Caco-2 (cell line): ENCODE measurements at regions not wholly inside any gene's neighbourhood (a gene's known extent, or its start where the extent isn't known, plus 50 kb on each side); places are given as distances from the start of the nearest gene placed in this dataset.

ENCODE experiments used
- BruUV-seq: library from RNA; stranded (reverse); fragments of 400-500 nt; replicated peaks from 2 replicates; lab custom pipeline; 2021; lab: Mats Ljungman, UMichigan
- CTCF ChIA-PET: fragments of 300-600 bp; sonication (Branson Sonifier 250); formaldehyde crosslinking; loops from one replicate; lab custom pipeline; 2022; ENCODE audit warnings: antibody characterized with exemption; lab: Charles Lee
- POLR2A ChIA-PET: fragments of 300-600 bp; sonication (Branson Sonifier 250); formaldehyde crosslinking; loops from one replicate; lab custom pipeline; 2022; ENCODE audit warnings: antibody characterized with exemption; lab: Charles Lee
- DNase-seq, 2 experiments: peaks; one replicate each; pipeline versions ENCODE4 v3.0.0 to v3.0.0-alpha.2; 2020 to 2022
- H3K27me3 ChIP-seq: replicated peaks from 2 replicates; pipeline ENCODE4 v1.6.0; 2011; ENCODE audit warnings: low read length; ENCODE audit not compliant: control insufficient read depth, insufficient read depth
- H3K36me3 ChIP-seq: 2 replicates; pipeline ENCODE4 v1.5.1; 2011; ENCODE audit warnings: low read length; ENCODE audit not compliant: control insufficient read depth, insufficient read depth
- H3K4me1 ChIP-seq: fragments of 250-450 bp; sonication (Bioruptor Pico); 2 replicates; pipeline ENCODE4 v1.5.1; 2020; ENCODE audit warnings: mild to moderate bottlenecking
- H3K4me3 ChIP-seq: 2 replicates; pipeline ENCODE4 v1.5.1; 2011; ENCODE audit warnings: low read depth, mild to moderate bottlenecking, control low read depth, low read length
- H3K9me3 ChIP-seq: fragments of 250-450 bp; sonication (Bioruptor Pico); 2 replicates; pipeline ENCODE4 v1.5.1; 2020; ENCODE audit warnings: mild to moderate bottlenecking, moderate library complexity
- H3K27ac Mint-ChIP-seq: one replicate; pipeline ENCODE4 v1.8.0; 2022; ENCODE audit warnings: mixed read lengths; ENCODE audit not compliant: unreplicated experiment
- H3K27me3 Mint-ChIP-seq: one replicate; pipeline ENCODE4 v1.8.0; 2022; ENCODE audit warnings: mixed read lengths; ENCODE audit not compliant: insufficient read depth, unreplicated experiment
- H3K36me3 Mint-ChIP-seq: one replicate; pipeline ENCODE4 v1.8.0; 2022; ENCODE audit warnings: mild to moderate bottlenecking, mixed read lengths; ENCODE audit not compliant: insufficient read depth, unreplicated experiment
- H3K4me1 Mint-ChIP-seq: one replicate; pipeline ENCODE4 v1.8.0; 2022; ENCODE audit warnings: low read depth, mixed read lengths; ENCODE audit not compliant: unreplicated experiment
- H3K4me3 Mint-ChIP-seq: one replicate; pipeline ENCODE4 v1.8.0; 2022; ENCODE audit warnings: mild to moderate bottlenecking, moderate library complexity, mixed read lengths; ENCODE audit not compliant: unreplicated experiment
- H3K9me3 Mint-ChIP-seq: one replicate; pipeline ENCODE4 v1.8.0; 2022; ENCODE audit warnings: mixed read lengths; ENCODE audit not compliant: unreplicated experiment
- CTCF ChIP-seq, 2 experiments: fragments of 200-600 bp in 1 of 2; IDR thresholded peaks; 1 replicate in 1 of 2; 2 replicates in 1 of 2; pipeline versions ENCODE4 v1.5.1 to v1.8.0; 2011 to 2022; ENCODE audit warnings: antibody characterized with exemption in 1 of 2, control low read depth in 1 of 2, inconsistent platforms in 1 of 2, low read depth in 1 of 2, low read length in 1 of 2, mild to moderate bottlenecking in 1 of 2, moderate library complexity in 1 of 2; ENCODE audit not compliant: insufficient read depth in 1 of 2, severe bottlenecking in 1 of 2, unreplicated experiment in 1 of 2
- intact Hi-C: fragments of 100-400 bp; cut with micrococcal nuclease; formaldehyde crosslinking; loops from one replicate; pipeline ENCODE4 v1.10.0; 2022; ENCODE audit not compliant: unreplicated experiment

DNA sequence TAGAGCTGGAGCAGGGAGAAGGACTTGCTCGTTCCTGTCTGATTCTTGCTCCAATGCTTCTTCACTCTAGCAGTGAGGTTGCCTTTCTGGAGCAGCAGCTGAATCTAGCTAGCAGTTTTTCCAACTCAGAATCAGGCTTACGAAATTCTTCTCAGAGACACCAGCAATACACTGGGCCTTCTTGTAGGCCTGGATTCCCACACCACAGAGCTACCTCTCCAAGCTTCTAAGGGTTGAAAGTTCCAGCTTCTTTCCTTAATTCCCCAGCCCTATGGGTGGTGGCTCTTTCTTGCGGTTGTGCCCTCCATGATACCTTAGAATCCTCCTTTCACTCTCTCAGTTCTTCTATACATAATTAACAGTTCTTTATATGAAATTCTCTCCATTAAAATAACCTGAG is 586.6 kb downstream of the INHBA start:
- Histone ChIP-seq H3K36me3 (no peaks in the 10 kb centered on the region), H3K4me1 (no peaks in the 10 kb centered on the region), H3K4me3 (no peak overlapping the region), H3K27me3 (no peaks in the 10 kb centered on the region), H3K9me3 (no peaks in the 10 kb centered on the region)
- no peak for TF ChIP-seq CTCF (IDR thresholded peaks at IDR 0.05; ENCODE audit: insufficient read depth in 1 of 2, low read depth in 1 of 2, low read length in 1 of 2, severe bottlenecking in 1 of 2, unreplicated experiment in 1 of 2)
- Mint-ChIP-seq H3K4me3 (no peak overlapping the region), H3K27ac (no peak overlapping the region), H3K4me1 (peaks cover 10% of the 10 kb centered on the region), H3K9me3 (no peaks in the 10 kb centered on the region), H3K27me3 (no peaks in the 10 kb centered on the region), H3K36me3 (no peaks in the 10 kb centered on the region)
- CTCF ChIA-PET, result no interaction called here
- BruUV-seq, result no TSS peak
- no peak for DNase-seq
- intact Hi-C loops, result no loop called here
- POLR2A ChIA-PET, result no interaction called here

- peaks cover 10% of the 10 kb centered on the region for H3K4me1 Mint-ChIP-seq
- ChIA-PET POLR2A (no interaction called here), CTCF (no interaction called here)
- H3K4me3 ChIP-seq, result no peak overlapping the region
- H3K9me3 Mint-ChIP-seq, result peaks cover 2% of the 10 kb centered on the region
- no peaks in the 10 kb centered on the region for H3K27me3 Mint-ChIP-seq
- 0 out of 2 replicates have a peak, but pooled peaks cover 5% of the 10 kb centered on the region for H3K4me1 ChIP-seq
- BruUV-seq, result no TSS peak
- no peak for DNase-seq
- no peaks in the 10 kb centered on the region for H3K27me3 ChIP-seq
- no peaks in the 10 kb centered on the region for H3K36me3 ChIP-seq
- intact Hi-C loops, result no loop called here
- no peak overlapping the region for H3K4me3 Mint-ChIP-seq
- H3K9me3 ChIP-seq, result no peaks in the 10 kb centered on the region
- no peaks in the 10 kb centered on the region for H3K36me3 Mint-ChIP-seq
- no peak overlapping the region for H3K27ac Mint-ChIP-seq
- no peak for TF ChIP-seq CTCF (IDR thresholded peaks at IDR 0.05; ENCODE audit: insufficient read depth in 1 of 2, low read depth in 1 of 2, low read length in 1 of 2, severe bottlenecking in 1 of 2, unreplicated experiment in 1 of 2)
Observed at GRCh38 chr7:41114691-41115090, 588.2 kb downstream of the INHBA start.

- TF ChIP-seq CTCF (IDR thresholded peaks at IDR 0.05; ENCODE audit: insufficient read depth in 1 of 2, low read depth in 1 of 2, low read length in 1 of 2, severe bottlenecking in 1 of 2, unreplicated experiment in 1 of 2), result no peak
- Histone ChIP-seq H3K36me3 (no peaks in the 10 kb centered on the region), H3K4me3 (no peak overlapping the region), H3K27me3 (no peaks in the 10 kb centered on the region), H3K4me1 (0 out of 2 replicates have a peak, but pooled peaks cover 5% of the 10 kb centered on the region), H3K9me3 (no peaks in the 10 kb centered on the region)
- CTCF ChIA-PET, result no interaction called here
- H3K4me1 Mint-ChIP-seq, result peaks cover 14% of the 10 kb centered on the region
- no peaks in the 10 kb centered on the region for H3K27me3 Mint-ChIP-seq
- POLR2A ChIA-PET, result no interaction called here
- no peaks in the 10 kb centered on the region for H3K36me3 Mint-ChIP-seq
- no TSS peak for BruUV-seq
- intact Hi-C loops, result no loop called here
- no peak overlapping the region for H3K27ac Mint-ChIP-seq
- H3K4me3 Mint-ChIP-seq, result no peak overlapping the region
- DNase-seq, result no peak
- H3K9me3 Mint-ChIP-seq, result peaks cover 7% of the 10 kb centered on the region
Observed at GRCh38 chr7:41114131-41114530, 588.8 kb downstream of the INHBA start.
